Panc1 (cell line): ENCODE measurements at regions not wholly inside any gene's neighbourhood (a gene's known extent, or its start where the extent isn't known, plus 50 kb on each side); places are given as distances from the start of the nearest gene placed in this dataset.

Experiments used
- ATAC-seq: fragments of 200-7000 bp; cut with Tn5 transposase; 2 replicates; pipeline ENCODE4 v1.9.1; 2020; ENCODE audit warnings: mild to moderate bottlenecking, moderate library complexity
- BruUV-seq: library from RNA; stranded (reverse); fragments of 400-500 nt; replicated peaks from 2 replicates; lab custom pipeline; 2021; lab: Mats Ljungman, UMichigan
- CTCF ChIA-PET: fragments of 300-600 bp; sonication (Branson Sonifier 250); formaldehyde crosslinking; loops from one replicate; lab custom pipeline; 2022; ENCODE audit warnings: antibody characterized with exemption; lab: Charles Lee
- POLR2A ChIA-PET: fragments of 300-600 bp; sonication (Branson Sonifier 250); formaldehyde crosslinking; loops from one replicate; lab custom pipeline; 2022; ENCODE audit warnings: antibody characterized with exemption; lab: Charles Lee
- DNase-seq: peaks from one replicate; pipeline ENCODE4 v3.0.0-alpha.2; 2010; ENCODE audit warnings: low read depth, low spot score
- H3K27ac ChIP-seq: 2 replicates; pipeline ENCODE4 v1.5.1; 2011; ENCODE audit warnings: mild to moderate bottlenecking, low read length, inconsistent platforms
- H3K27me3 ChIP-seq: fragments of 200-500 bp; sonication (Bioruptor generic); 2 replicates; pipeline ENCODE4 v1.6.0; 2014; ENCODE audit warnings: low read length, inconsistent platforms; ENCODE audit not compliant: control insufficient read depth, insufficient read depth
- H3K36me3 ChIP-seq: fragments of 200-500 bp; sonication (Bioruptor generic); 2 replicates; pipeline ENCODE4 v1.5.1; 2014; ENCODE audit warnings: inconsistent platforms, mild to moderate bottlenecking, low read length, moderate library complexity; ENCODE audit not compliant: control insufficient read depth, insufficient read depth
- H3K4me1 ChIP-seq: 2 replicates; pipeline ENCODE4 v1.5.1; 2011; ENCODE audit warnings: inconsistent platforms, mild to moderate bottlenecking, low read length, moderate library complexity; ENCODE audit not compliant: control insufficient read depth, insufficient read depth
- H3K4me3 ChIP-seq, 2 experiments: 2 replicates each; pipeline ENCODE4 v1.5.1; 2011 to 2012; ENCODE audit warnings: low read depth in 2 of 2, low read length in 2 of 2, mild to moderate bottlenecking in 2 of 2, inconsistent platforms in 1 of 2, moderate library complexity in 1 of 2
- H3K9me3 ChIP-seq: fragments of 200-500 bp; sonication (Bioruptor generic); 2 replicates; pipeline ENCODE4 v1.5.1; 2014; ENCODE audit warnings: low read depth, mild to moderate bottlenecking, inconsistent platforms, low read length, moderate library complexity; ENCODE audit not compliant: control insufficient read depth, insufficient read depth
- CTCF ChIP-seq: fragments of 450-650 bp; IDR thresholded peaks from 2 replicates; pipeline ENCODE4 v1.5.1; 2017; ENCODE audit warnings: mild to moderate bottlenecking
- POLR2AphosphoS5 ChIP-seq: IDR thresholded peaks from 2 replicates; pipeline ENCODE4 v1.6.1; 2012; ENCODE audit warnings: mild to moderate bottlenecking, low read depth, low read length, moderate library complexity
- REST ChIP-seq, 2 experiments: IDR thresholded peaks; 2 replicates each; pipeline ENCODE4 v1.6.1; 2011 to 2012; ENCODE audit warnings: low read depth in 2 of 2, control low read depth in 1 of 2, low read length in 1 of 2, mild to moderate bottlenecking in 1 of 2, moderate library complexity in 1 of 2; ENCODE audit not compliant: insufficient read depth in 1 of 2
- SIN3A ChIP-seq: IDR thresholded peaks from 2 replicates; pipeline ENCODE4 v1.6.1; 2012; ENCODE audit warnings: low read depth, mild to moderate bottlenecking, low read length, moderate library complexity, borderline replicate concordance; ENCODE audit not compliant: insufficient read depth
- TCF7L2 ChIP-seq: IDR thresholded peaks from 2 replicates; pipeline ENCODE4 v1.6.1; 2011; ENCODE audit warnings: mild to moderate bottlenecking, low read depth, low read length, inconsistent platforms
- in situ Hi-C: cut with HindIII; loops from 2 replicates; pipeline ENCODE4 v1.10.0; 2016; ENCODE audit warnings: low sequenced_read_pairs, low pct_unique_long_range_greater_than_20kb
- intact Hi-C: fragments of 100-400 bp; cut with micrococcal nuclease; formaldehyde crosslinking; loops from one replicate; pipeline ENCODE4 v1.10.0; 2022; ENCODE audit not compliant: unreplicated experiment

DNA sequence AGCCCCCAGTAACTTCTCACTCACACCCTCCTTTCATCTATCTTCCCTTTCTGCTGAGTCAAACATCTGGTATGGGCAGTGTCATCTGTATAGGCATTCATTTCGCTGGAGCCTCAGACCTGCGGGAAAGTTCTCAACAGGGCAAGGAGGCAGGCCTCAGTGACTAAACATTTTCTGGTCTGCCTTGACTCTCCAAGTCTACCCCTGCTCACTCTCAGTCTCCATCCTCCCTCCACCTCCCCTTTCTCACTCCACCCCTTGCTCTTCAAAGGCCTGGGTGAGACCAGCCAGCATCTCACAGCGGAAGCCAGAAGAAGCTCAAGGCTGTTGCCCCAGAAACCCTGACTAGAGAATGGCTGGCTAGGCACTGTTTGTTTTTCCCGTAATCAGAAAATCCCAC lies 105.0 kb upstream of the BEND6 start:
- H3K27ac ChIP-seq = peak overlapping the region; percentile 82
- DNase-seq (no peak), ATAC-seq (peak; percentile 20; the same call in 1 of the 2 replicates)
- peak overlapping the region in 1 of 2 experiments; percentile 63; a peak in 2 of 4 replicates for H3K4me3 ChIP-seq
- TF ChIP-seq TCF7L2 (no peak), CTCF (no peak), SIN3A (no peak), REST (IDR thresholded peaks at IDR 0.05; ENCODE audit: insufficient read depth in 1 of 2, low read depth in 2 of 2, low read length in 1 of 2) (no peak), POLR2AphosphoS5 (no peak)
- intact Hi-C loops (loop anchor here (5.0 kb wide), 1 partner anchor 213 kb away; no protein-coding TSS in a partner anchor), in situ Hi-C loops (no loop called here)
- H3K36me3 ChIP-seq = no peaks in the 10 kb centered on the region
- H3K4me1 ChIP-seq = peaks cover 54% of the 10 kb centered on the region
- POLR2A ChIA-PET = interaction anchor here (0.6 kb wide), 1 partner anchor 41 kb away, joined by 4 read pairs; no protein-coding TSS in a partner anchor
- no peaks in the 10 kb centered on the region for H3K27me3 ChIP-seq
- CTCF ChIA-PET = no interaction called here
- no TSS peak for BruUV-seq
- no peaks in the 10 kb centered on the region for H3K9me3 ChIP-seq

DNA sequence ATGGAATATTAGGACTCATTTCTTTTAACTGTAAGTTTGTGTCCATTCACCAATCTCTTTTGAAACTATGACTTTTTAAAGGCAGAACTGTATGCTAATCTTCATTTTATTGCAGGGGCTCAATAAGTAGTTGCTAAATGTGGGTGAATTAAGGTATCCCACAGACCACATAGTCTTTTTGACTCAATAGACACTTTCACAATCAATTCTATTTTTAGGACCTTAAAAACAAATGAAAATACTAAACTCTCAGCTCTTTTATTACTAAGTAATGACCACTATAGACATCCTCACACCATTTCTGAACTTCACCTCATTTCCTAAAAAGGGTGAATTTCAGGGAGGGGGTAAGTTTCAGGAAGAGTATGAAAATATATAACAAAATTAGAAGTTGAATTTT lies 106.8 kb upstream of the BEND6 start:
- in situ Hi-C loops (no loop called here), intact Hi-C loops (no loop called here)
- TF ChIP-seq SIN3A = no peak
- TF ChIP-seq CTCF = no peak
- TF ChIP-seq REST (IDR thresholded peaks at IDR 0.05; ENCODE audit: insufficient read depth in 1 of 2, low read depth in 2 of 2, low read length in 1 of 2) = no peak
- TF ChIP-seq TCF7L2 = no peak
- no peak for TF ChIP-seq POLR2AphosphoS5
- Histone ChIP-seq H3K4me1 (peaks cover 56% of the 10 kb centered on the region), H3K27me3 (no peaks in the 10 kb centered on the region), H3K9me3 (no peaks in the 10 kb centered on the region), H3K27ac (no peak overlapping the region), H3K4me3 (no peak overlapping the region), H3K36me3 (no peaks in the 10 kb centered on the region)
- ChIA-PET POLR2A (interaction anchor here (0.7 kb wide), 2 partner anchors 16 to 105 kb away, joined by 3 to 11 read pairs; no protein-coding TSS in a partner anchor), CTCF (interaction anchor here (0.6 kb wide), 1 partner anchor 85 kb away, joined by 13 read pairs; no protein-coding TSS in a partner anchor)
- ATAC-seq (no peak), DNase-seq (no peak)
- BruUV-seq = no TSS peak
